ENCODE measurements at regions not wholly inside any gene's neighbourhood (a gene's known extent, or its start where the extent isn't known, plus 50 kb on each side); places are given as distances from the start of the nearest gene placed in this dataset.

DNA sequence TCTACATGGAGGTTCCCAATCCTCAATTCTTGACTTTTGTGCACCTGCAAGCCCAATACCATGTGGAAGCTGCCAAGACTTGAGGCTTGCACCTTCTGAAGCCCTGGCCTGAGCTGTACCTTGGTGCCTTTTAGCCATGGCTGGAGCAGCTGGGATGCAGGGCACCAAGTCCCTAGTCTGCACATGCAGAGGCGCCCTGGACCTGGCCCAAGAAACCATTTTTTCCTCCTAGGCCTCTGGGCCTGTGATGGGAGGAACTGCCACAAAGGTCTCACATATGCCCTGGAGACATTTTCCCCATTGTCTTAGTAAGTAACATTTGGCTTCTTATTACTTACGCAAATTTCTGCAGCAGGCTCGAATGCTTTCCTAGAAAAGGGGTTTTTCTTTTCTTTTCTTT lies 431.9 kb upstream of the ANO5 start:
- H3K4me3 ChIP-seq (ENCODE audit: control insufficient read depth, low read depth, low read length): no peak overlapping the region
- TF ChIP-seq, protein P1, sequence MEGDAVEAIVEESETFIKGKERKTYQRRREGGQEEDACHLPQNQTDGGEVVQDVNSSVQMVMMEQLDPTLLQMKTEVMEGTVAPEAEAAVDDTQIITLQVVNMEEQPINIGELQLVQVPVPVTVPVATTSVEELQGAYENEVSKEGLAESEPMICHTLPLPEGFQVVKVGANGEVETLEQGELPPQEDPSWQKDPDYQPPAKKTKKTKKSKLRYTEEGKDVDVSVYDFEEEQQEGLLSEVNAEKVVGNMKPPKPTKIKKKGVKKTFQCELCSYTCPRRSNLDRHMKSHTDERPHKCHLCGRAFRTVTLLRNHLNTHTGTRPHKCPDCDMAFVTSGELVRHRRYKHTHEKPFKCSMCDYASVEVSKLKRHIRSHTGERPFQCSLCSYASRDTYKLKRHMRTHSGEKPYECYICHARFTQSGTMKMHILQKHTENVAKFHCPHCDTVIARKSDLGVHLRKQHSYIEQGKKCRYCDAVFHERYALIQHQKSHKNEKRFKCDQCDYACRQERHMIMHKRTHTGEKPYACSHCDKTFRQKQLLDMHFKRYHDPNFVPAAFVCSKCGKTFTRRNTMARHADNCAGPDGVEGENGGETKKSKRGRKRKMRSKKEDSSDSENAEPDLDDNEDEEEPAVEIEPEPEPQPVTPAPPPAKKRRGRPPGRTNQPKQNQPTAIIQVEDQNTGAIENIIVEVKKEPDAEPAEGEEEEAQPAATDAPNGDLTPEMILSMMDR (conservative IDR thresholded peaks at IDR 0.05; ENCODE audit: control insufficient read depth, insufficient read depth, low read depth, low read length): no peak
- no peak for DNase-seq (ENCODE audit: low read depth)

DNA sequence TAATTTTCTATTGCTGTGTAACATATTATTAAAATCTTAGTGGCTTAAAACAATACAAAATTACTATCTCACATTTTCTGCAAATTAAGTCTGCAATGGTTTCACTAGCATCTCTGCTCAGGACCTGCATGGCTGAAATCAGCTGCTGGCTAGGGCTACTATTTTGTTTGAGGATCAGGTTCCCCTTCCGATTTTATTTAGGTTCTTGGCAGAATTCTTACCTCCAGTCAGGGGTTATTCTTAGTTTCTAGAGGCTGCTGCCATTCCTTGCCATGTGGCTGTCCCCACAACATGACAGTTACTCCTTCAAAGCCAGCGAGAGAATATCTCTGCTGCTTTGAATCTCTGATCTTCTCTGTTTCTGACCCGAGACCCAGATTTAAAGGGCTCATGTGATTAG lies 424.5 kb upstream of the ANO5 start:
- TF ChIP-seq, protein P1 (conservative IDR thresholded peaks at IDR 0.05; ENCODE audit: control insufficient read depth, insufficient read depth, low read depth, low read length): no peak
- no peak overlapping the region for H3K4me3 ChIP-seq (ENCODE audit: control insufficient read depth, low read depth, low read length)
- no peak for DNase-seq (ENCODE audit: low read depth)

DNA sequence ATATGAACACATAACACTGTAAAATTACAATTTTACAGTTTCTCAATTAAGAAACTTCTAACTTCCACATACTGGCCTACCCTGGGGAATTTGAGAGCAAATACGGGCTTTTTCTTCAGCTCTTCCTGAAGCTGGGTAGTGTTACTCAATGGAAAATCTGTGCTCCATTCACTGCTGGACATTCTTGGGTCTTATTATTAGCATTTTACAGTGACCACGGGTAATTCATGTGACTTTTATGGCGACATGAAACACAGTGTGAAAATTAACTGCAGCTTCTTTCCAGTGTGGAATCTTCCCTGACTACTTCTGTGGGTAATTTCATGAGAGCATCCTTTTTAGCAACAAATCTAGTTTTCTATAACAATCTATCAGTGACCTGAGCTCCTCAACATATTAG lies 423.7 kb upstream of the ANO5 start:
- no peak overlapping the region for H3K4me3 ChIP-seq (ENCODE audit: control insufficient read depth, low read depth, low read length)
- TF ChIP-seq, protein P1 (conservative IDR thresholded peaks at IDR 0.05; ENCODE audit: control insufficient read depth, insufficient read depth, low read depth, low read length): no peak
- DNase-seq (ENCODE audit: low read depth): no peak

DNA sequence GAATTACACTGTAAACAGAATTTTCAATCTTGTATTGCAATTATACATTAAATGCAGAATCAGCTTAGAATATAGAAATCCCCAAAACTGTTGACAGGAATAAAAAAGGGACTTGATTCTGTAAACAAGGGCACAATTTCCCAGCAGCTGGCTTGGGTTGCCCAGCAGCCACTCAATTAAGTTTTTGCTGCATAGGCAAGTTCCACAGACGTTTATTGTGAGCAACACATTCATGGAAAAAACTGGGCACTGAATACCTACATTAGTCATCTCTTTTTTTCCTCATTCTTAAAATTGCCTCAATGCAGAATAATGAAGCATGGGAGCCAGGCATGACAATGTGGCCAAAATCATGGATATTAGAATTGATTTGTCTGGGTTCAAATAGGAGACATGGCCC lies 421.8 kb upstream of the ANO5 start:
- H3K4me3 ChIP-seq (ENCODE audit: control insufficient read depth, low read depth, low read length): no peak overlapping the region
- no peak for DNase-seq (ENCODE audit: low read depth)
- TF ChIP-seq, protein P1 (conservative IDR thresholded peaks at IDR 0.05; ENCODE audit: control insufficient read depth, insufficient read depth, low read depth, low read length): no peak

DNA sequence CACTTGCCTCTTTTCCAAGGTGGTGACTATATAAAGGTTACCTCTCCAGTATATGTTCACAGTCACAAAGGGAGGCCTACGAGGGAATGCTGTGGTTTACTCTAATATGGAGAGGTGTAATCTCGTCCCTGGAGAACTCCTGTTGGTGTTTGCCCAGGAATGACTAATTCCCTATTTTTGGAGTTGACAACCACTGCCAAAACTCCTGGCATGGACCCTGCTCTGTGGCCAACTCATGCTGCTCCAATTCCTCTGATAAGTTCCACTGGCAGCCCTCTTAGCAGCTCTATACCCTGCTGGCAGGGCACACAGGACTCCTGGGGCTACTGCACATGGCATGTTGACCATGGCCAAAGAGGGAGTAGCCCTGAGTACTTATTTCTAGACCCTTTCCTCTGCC lies 418.7 kb upstream of the ANO5 start:
- H3K4me3 ChIP-seq (ENCODE audit: control insufficient read depth, low read depth, low read length): no peak overlapping the region
- TF ChIP-seq, protein P1 (conservative IDR thresholded peaks at IDR 0.05; ENCODE audit: control insufficient read depth, insufficient read depth, low read depth, low read length): no peak
- DNase-seq (ENCODE audit: low read depth): no peak

DNA sequence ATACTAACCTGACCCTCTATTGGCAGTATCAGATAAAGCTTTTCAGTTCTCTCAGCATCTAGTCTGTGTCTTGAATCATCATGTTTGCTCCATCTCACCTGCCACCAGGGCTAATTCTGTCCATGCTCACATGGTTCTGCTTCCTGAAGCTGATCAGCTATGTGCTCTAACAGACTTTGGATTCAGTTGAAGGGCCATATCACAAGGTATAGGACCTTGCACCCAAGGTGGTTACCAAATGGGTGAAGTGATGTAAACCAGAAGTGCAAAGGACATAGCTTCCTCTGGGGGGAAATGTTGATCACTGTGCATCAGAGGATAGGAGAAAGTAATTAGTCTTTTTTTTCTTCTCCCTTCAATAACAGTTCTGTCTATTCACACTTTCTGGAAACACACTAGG lies 417.0 kb upstream of the ANO5 start:
- DNase-seq (ENCODE audit: low read depth): no peak

More for the DNA sequence above, 417.0 kb upstream of the ANO5 start:
- H3K4me3 ChIP-seq (ENCODE audit: control insufficient read depth, low read depth, low read length): no peak overlapping the region
- TF ChIP-seq, protein P1 (conservative IDR thresholded peaks at IDR 0.05; ENCODE audit: control insufficient read depth, insufficient read depth, low read depth, low read length): no peak
